ENCODE measurements at regions not wholly inside any gene's neighbourhood (a gene's known extent, or its start where the extent isn't known, plus 50 kb on each side); places are given as distances from the start of the nearest gene placed in this dataset.

GRCh38 chr2:5089409-5089808 lies 602.8 kb upstream of the SOX11 start:
- in situ Hi-C loops (cut with MboI; ENCODE audit: low pct_unique_long_range_greater_than_20kb, low sequenced_read_pairs), result no loop called here

DNA sequence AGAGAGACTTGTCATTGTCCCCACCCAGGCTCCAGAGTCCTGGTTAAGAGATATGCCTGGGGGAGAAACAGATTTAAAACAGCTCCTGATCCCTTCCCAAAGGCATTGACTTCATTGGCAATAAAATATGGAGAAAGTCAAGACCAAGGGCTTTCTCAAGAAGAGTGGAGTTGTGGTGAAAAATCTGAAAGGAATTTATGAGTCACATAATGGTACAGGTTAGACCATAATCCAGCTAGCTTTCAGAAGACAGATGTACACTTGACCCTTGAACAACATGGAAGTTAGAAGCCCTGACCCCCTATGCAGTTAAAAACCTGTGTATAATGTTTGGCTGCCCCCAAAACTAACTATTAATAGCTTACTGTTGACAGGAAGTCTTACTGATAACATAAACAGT lies 599.1 kb upstream of the SOX11 start:
- DNase-seq, result no peak
- in situ Hi-C loops (cut with MboI; ENCODE audit: low pct_unique_long_range_greater_than_20kb, low sequenced_read_pairs), result no loop called here

More at GRCh38 chr2:5089409-5089808, 602.8 kb upstream of the SOX11 start:
- DNase-seq, result no peak

DNA sequence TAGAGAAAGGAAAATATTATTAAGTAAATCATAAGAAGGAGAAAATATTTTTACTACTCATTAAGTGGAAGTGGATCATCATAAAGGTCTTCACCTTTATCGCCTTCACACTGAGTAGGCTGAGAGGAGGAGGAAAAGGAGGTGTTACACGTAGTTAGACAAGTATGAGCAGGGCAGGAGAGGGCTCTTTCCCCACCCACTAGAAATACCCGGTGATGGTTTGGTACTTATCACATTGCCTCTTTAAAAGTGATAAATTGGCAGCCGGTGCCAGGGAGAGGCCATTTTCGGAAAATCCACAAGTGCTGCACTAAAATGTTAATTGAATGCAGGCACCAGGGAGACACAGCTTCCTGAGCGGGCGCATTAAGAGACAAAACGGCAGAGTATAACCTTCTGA lies 598.7 kb upstream of the SOX11 start:
- DNase-seq, result no peak
- in situ Hi-C loops (cut with MboI; ENCODE audit: low pct_unique_long_range_greater_than_20kb, low sequenced_read_pairs), result no loop called here

DNA sequence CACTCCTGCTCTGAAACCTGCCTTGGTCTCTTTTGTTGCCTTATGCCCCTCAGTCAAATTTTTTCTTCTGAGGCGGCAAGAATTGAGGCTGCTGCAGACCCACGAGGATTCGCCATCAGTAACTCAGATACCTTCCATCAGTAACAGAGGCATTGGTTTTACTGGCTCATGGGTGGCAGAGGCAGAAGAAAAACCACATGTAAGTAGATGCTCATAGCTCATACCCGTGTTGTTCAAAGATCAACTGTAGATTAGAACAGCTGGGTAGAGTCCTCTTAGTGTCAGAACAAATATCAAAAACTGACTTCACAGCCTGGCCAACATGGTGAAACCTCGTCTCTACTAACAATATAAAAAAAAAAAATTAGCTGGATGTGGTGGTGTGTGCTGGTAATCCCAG lies 598.0 kb upstream of the SOX11 start:
- in situ Hi-C loops (cut with MboI; ENCODE audit: low pct_unique_long_range_greater_than_20kb, low sequenced_read_pairs), result no loop called here
- DNase-seq, result no peak

DNA sequence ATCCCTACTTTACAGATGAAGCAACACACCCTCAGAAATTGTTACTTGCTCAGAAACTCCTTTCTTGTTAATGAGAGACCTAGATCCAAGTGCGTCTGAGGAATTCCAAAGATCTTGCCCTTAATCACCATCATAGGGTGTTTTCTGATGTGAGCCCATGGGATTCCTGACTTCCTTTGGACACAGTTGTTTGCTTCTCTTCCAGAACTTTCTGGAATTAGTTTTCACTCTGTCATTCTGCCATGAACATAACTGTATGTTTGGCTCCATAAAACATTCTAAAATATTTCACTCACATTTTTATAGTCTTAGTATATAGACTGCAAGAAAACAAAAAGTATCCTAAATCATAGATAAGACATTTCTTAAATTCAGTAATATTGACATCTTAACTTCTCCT lies 593.9 kb upstream of the SOX11 start:
- DNase-seq, result no peak

DNA sequence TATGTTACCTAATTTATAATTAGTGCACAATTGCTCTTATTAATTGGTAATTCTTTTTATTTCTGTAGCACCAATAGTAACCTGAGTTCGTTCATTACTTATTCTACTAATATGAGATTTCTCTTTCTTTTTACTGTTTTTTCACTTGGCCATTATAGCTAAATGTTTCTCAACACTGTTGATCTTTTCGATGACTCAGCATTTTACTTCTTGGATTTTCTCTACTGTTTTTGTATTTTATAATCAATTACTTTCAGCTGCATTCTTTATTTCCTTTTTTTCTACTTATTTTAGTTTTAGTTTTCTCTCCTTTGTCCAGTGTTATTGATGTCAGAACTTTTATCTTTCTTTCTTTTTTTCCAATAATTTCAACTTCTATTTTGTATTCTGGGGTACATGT lies 589.4 kb upstream of the SOX11 start:
- no peak for DNase-seq
- in situ Hi-C loops (cut with MboI; ENCODE audit: low pct_unique_long_range_greater_than_20kb, low sequenced_read_pairs), result no loop called here

More for the DNA sequence above, 593.9 kb upstream of the SOX11 start:
- in situ Hi-C loops (cut with MboI; ENCODE audit: low pct_unique_long_range_greater_than_20kb, low sequenced_read_pairs), result no loop called here

DNA sequence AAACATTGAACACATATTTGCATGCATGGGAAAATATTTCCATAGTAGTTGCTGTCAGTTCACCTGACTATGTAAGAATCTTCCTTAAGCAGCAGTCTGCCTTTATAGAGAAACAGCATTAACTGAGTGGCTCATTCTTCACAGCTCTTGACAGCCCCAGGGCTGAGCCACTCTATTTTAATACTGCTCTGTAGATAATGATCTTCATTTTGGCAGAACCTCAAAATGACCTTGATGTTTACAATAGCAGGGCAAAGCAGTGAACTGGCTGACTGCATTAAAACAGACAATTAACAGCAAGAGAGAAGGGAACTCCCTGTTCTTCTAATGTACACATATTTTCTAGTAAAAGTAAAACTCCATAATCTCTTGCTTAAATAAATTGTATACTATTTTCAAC lies 580.6 kb upstream of the SOX11 start:
- in situ Hi-C loops (cut with MboI; ENCODE audit: low pct_unique_long_range_greater_than_20kb, low sequenced_read_pairs), result no loop called here

GRCh38 chr2:5119046-5119445 lies 573.1 kb upstream of the SOX11 start:
- no peak for DNase-seq
- in situ Hi-C loops (cut with MboI; ENCODE audit: low pct_unique_long_range_greater_than_20kb, low sequenced_read_pairs), result no loop called here

More for the DNA sequence above, 580.6 kb upstream of the SOX11 start:
- DNase-seq, result no peak

DNA sequence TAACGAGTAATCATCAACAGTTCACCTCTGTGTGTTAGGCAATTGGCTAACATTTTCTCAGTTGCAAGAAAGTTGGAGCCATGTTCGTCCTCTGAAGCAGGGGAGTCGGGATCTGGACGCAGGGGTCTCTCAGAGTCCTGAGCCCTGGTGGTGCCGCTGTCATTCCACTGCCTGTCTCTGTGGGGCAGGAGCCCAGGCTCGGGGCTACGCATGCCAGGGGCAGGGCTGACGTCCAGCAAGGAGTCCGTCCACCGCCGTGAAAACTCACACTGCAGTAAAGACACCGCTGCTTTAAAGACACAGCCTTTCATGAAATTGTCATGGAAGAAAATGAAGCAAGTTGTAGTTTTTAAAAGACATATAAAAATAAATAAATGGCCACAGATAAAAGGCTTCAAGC lies 571.1 kb upstream of the SOX11 start:
- no peak for DNase-seq
- in situ Hi-C loops (cut with MboI; ENCODE audit: low pct_unique_long_range_greater_than_20kb, low sequenced_read_pairs), result no loop called here

GRCh38 chr2:5121642-5122041 lies 570.5 kb upstream of the SOX11 start:
- DNase-seq, result no peak
- in situ Hi-C loops (cut with MboI; ENCODE audit: low pct_unique_long_range_greater_than_20kb, low sequenced_read_pairs), result no loop called here

DNA sequence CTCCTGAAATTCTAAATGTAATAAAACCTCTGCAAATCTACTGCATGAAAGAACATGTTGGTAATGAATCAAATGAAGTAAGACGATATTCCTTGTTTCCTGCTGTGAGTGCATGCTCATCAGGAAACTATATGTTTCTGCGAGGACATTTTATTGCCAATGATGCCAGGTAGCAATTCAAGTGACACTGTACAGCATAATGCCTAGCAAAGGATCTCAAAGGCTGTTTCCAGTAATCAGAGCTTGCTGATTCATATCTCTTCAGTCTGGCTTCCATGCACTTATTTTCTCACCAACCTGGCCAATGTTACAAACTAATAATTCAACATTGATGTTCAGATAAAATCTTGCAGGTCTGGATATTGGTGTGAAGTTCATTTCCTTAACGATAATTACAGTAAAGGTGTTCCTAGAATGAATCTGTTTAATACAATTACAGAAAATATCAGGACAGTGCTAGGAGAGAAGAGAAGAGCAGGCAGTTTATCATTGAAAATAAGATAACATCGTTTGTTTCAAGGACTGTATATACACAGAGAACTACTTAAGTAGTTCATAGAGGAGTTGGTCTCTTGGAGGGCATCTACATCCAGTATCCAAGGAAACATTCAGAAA lies 568.5 kb upstream of the SOX11 start:
- in situ Hi-C loops (cut with MboI; ENCODE audit: low pct_unique_long_range_greater_than_20kb, low sequenced_read_pairs), result no loop called here
- DNase-seq, result no peak

DNA sequence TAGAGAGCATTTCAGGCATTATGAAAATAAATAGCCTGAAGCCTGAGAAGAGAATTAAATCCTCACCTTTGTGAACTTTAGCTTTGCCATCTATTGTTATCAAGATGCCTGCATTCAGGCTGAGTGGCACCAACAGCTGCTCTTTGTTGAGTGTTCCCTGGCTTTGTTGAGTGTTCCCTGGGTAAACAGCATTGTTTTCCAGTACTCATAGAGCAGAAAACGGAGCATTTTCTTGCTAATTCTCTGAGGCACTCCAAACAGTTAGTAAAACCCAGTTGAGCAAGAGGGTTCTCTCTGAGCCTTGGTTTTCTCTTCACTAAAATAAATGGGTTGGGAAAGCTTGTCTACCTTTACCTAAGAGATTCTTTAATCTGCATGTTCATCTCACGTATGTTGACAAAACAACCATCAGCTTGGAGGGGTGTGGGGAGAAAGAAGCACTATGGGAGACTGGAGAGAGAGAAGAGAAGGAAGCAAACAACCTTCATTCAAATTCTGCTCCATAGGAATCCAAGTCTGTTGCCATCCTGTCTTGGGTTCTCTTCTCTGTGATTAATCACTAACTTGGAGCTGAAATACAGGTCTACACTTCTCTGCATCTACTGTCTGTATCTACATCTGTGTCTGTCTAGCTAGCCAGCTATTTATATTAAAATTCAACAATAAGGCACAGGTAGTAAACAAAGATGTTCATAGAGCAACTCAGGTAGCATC lies 567.0 kb upstream of the SOX11 start:
- no peak for DNase-seq
- in situ Hi-C loops (cut with MboI; ENCODE audit: low pct_unique_long_range_greater_than_20kb, low sequenced_read_pairs), result no loop called here

GRCh38 chr2:5132281-5132680 lies 559.9 kb upstream of the SOX11 start:
- in situ Hi-C loops (cut with MboI; ENCODE audit: low pct_unique_long_range_greater_than_20kb, low sequenced_read_pairs), result no loop called here
- no peak for DNase-seq

DNA sequence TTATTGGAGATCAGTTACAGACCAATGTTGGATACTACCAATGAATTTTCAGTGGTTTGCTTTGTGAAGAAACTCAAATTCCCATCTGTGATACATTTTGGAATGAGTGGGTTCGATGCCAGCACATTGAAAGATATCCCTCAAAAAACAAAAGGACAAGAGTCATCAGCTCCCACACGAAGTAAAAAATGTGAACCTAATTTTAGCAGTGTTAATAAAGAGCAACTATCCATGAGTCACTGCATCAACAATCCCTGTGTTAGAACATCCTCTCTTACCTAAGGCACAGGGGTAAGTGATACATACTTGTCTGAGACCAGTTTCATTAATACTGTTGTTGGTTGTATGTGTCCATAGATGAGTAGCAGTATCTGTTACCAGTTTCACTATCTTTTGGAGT lies 551.8 kb upstream of the SOX11 start:
- in situ Hi-C loops (cut with MboI; ENCODE audit: low pct_unique_long_range_greater_than_20kb, low sequenced_read_pairs), result no loop called here
- DNase-seq, result no peak

GRCh38 chr2:5144159-5144558 lies 548.0 kb upstream of the SOX11 start:
- in situ Hi-C loops (cut with MboI; ENCODE audit: low pct_unique_long_range_greater_than_20kb, low sequenced_read_pairs), result no loop called here
- no peak for DNase-seq

DNA sequence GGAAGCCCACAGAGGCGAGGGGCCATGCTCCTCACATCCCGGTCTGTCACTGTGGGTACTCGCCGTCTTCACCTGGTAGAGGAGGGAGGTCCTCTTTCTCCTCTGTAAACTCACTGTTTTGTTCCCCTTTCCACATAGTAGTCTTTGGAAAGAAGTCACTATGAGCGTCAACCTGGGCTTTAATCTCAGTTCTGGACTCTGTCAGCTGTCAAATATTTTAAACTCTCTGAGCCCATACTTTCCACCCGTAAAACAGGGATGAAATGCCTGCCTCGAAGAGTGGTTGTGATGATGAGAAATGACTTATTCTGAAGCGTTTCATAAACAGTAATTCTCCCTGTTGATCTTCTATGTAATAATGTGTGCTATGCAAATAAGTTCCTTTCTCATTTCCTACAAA lies 547.1 kb upstream of the SOX11 start:
- in situ Hi-C loops (cut with MboI; ENCODE audit: low pct_unique_long_range_greater_than_20kb, low sequenced_read_pairs), result no loop called here
- no peak for DNase-seq

GRCh38 chr2:5145801-5146200 lies 546.4 kb upstream of the SOX11 start:
- in situ Hi-C loops (cut with MboI; ENCODE audit: low pct_unique_long_range_greater_than_20kb, low sequenced_read_pairs), result no loop called here

DNA sequence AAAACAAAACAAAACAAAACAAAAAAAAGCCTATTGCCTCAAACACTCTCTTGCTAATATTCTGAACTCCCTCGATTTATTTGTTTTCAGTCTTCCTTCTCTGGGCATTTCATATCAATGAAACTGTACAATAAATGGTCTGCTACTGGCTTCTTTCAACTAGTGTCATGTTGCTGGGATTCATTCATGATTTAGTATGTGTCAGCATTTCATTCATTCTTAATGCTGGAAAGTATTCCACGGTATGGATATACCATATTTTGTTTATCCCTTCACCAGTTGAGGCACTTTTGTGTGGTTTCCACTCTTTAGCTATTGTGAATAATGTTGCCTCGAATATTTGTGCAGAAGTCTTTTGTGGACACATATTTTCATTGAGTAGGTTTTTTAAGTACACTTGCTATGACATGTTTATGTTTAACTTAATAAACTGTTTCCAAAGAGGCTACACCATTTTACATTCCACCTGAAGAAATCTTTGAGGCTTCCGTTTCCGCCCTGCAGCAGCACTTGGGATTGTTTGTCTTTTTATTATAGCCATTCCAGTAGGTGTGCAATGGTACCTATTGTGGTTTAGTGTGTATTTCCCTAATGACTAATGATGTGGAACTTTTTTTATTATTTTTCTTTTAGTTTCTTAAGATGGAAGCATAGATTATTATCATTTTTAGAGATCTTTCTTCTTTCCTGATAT lies 543.6 kb upstream of the SOX11 start:
- in situ Hi-C loops (cut with MboI; ENCODE audit: low pct_unique_long_range_greater_than_20kb, low sequenced_read_pairs), result no loop called here

More at GRCh38 chr2:5145801-5146200, 546.4 kb upstream of the SOX11 start:
- no peak for DNase-seq

DNA sequence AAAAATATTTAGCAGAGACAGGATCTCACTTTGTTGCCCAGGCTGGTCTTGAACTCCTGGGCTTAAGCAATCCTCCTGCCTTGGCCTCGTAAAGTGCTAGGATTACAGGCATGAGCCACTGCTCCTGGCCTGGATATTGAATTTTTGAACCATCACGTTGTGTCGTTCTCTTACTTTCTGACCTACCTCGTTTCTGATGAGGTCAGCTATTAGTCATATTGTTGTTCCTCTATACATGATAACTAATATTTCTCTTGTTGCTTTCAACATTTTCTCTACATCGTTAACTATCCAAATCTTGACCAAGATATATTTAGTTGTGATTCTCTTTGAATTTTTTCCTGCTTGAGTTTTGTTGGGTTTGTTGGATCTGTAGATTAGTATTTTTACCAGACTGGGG lies 541.3 kb upstream of the SOX11 start:
- DNase-seq, result no peak
- in situ Hi-C loops (cut with MboI; ENCODE audit: low pct_unique_long_range_greater_than_20kb, low sequenced_read_pairs), result no loop called here

More for the DNA sequence above, 543.6 kb upstream of the SOX11 start:
- no peak for DNase-seq

GRCh38 chr2:5164776-5165525 lies 527.2 kb upstream of the SOX11 start:
- in situ Hi-C loops (cut with MboI; ENCODE audit: low pct_unique_long_range_greater_than_20kb, low sequenced_read_pairs), result no loop called here
- no peak for DNase-seq
